ENCODE measurements at regions not wholly inside any gene's neighbourhood (a gene's known extent, or its start where the extent isn't known, plus 50 kb on each side); places are given as distances from the start of the nearest gene placed in this dataset.

- H2AFZ ChIP-seq (replicated peaks; ENCODE audit: low read length, poor library complexity), result no peak overlapping the region
- no CpG with 5 or more reads among the region's 3 CpGs for WGBS, 2 experiments (ENCODE audit: extremely low coverage in 2 of 2, insufficient read length in 1 of 2)
- no TSS peak for BruUV-seq (replicated peaks)
- no peak overlapping the region for H2AK5ac ChIP-seq (ENCODE audit: low read depth, low read length)
- no peak overlapping the region for H4K8ac ChIP-seq (ENCODE audit: low read depth in 2 of 2, low read length in 2 of 2)
- dilution Hi-C loops (cut with HindIII; ENCODE audit: low sequenced_read_pairs, unreplicated experiment) (no loop called here), in situ Hi-C loops (cut with MboI; ENCODE audit: low sequenced_read_pairs) (no loop called here), intact Hi-C loops (cut with micrococcal nuclease) (no loop called here)
- H3K18ac ChIP-seq (ENCODE audit: low read depth, low read length), result no peak overlapping the region
- H3K9me3 ChIP-seq (ENCODE audit: control insufficient read depth, insufficient read depth, low read length), result no peaks in the 10 kb centered on the region
- no peak overlapping the region for H2BK15ac ChIP-seq (ENCODE audit: low read depth, low read length)
- H3K23ac ChIP-seq (ENCODE audit: low read depth, low read length), result no peak overlapping the region
- H3K27me3 ChIP-seq (ENCODE audit: control insufficient read depth, insufficient read depth, low read length), result no peaks in the 10 kb centered on the region
- no peak overlapping the region for H3K9ac ChIP-seq (ENCODE audit: low read depth, low read length)
- ATAC-seq (ENCODE audit: low read depth) (peak; percentile 60), DNase-seq (peak; percentile 27)
- CTCF ChIA-PET, result no interaction called here
- H3K79me1 ChIP-seq (ENCODE audit: low read depth in 1 of 2, low read length in 2 of 2), result no peaks in the 10 kb centered on the region
- H3K4ac ChIP-seq (ENCODE audit: low read depth, low read length), result no peak overlapping the region
- no peaks in the 10 kb centered on the region for H3K4me1 ChIP-seq (ENCODE audit: control insufficient read depth, insufficient read depth, low read length)
- no peak overlapping the region for H3K27ac ChIP-seq (ENCODE audit: insufficient read depth, low read length)
- H2AK9ac ChIP-seq (replicated peaks; ENCODE audit: low read depth, low read length, poor library complexity), result no peak overlapping the region
- H4K5ac ChIP-seq (ENCODE audit: low read depth, low read length), result no peak overlapping the region
- no peak overlapping the region for H3K14ac ChIP-seq (replicated peaks; ENCODE audit: low read depth, low read length)
- H3K4me3 ChIP-seq (ENCODE audit: insufficient read depth, low read depth, low read length), result no peak overlapping the region
- POLR2A ChIA-PET (ENCODE audit: unreplicated experiment), result no interaction called here
- no peaks in the 10 kb centered on the region for H4K20me1 ChIP-seq (ENCODE audit: insufficient read depth, low read length)
- H4K91ac ChIP-seq (ENCODE audit: insufficient read depth, low read depth, low read length), result no peak overlapping the region
- TF ChIP-seq CTCF (conservative IDR thresholded peaks at IDR 0.05; ENCODE audit: low read depth, low read length) (no peak), RAD21 (IDR thresholded peaks at IDR 0.05; ENCODE audit: low read length) (no peak), CHD1 (IDR thresholded peaks at IDR 0.05; ENCODE audit: low read depth, low read length) (no peak), BHLHE40 (IDR thresholded peaks at IDR 0.05; ENCODE audit: low read depth, low read length) (no peak), MAFK (IDR thresholded peaks at IDR 0.05; ENCODE audit: low read depth, low read length) (no peak), CEBPB (IDR thresholded peaks at IDR 0.05; ENCODE audit: low read depth, low read length) (no peak), MXI1 (IDR thresholded peaks at IDR 0.05; ENCODE audit: borderline replicate concordance, low read depth, low read length) (no peak), FOS (IDR thresholded peaks at IDR 0.05; ENCODE audit: low read depth, low read length) (no peak), MAZ (IDR thresholded peaks at IDR 0.05; ENCODE audit: borderline replicate concordance, low read depth, low read length) (no peak), POLR2A (IDR thresholded peaks at IDR 0.05; ENCODE audit: low read depth, low read length) (no peak), RCOR1 (IDR thresholded peaks at IDR 0.05; ENCODE audit: insufficient replicate concordance, low read length) (no peak), RFX5 (IDR thresholded peaks at IDR 0.05; ENCODE audit: low read depth, low read length) (no peak), SMC3 (IDR thresholded peaks at IDR 0.05; ENCODE audit: low read depth, low read length) (no peak)
- TF ChIP-seq, protein P1, sequence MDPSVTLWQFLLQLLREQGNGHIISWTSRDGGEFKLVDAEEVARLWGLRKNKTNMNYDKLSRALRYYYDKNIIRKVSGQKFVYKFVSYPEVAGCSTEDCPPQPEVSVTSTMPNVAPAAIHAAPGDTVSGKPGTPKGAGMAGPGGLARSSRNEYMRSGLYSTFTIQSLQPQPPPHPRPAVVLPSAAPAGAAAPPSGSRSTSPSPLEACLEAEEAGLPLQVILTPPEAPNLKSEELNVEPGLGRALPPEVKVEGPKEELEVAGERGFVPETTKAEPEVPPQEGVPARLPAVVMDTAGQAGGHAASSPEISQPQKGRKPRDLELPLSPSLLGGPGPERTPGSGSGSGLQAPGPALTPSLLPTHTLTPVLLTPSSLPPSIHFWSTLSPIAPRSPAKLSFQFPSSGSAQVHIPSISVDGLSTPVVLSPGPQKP (IDR thresholded peaks at IDR 0.05; ENCODE audit: borderline replicate concordance, low read depth, low read length), result no peak
- TF ChIP-seq, protein P2, sequence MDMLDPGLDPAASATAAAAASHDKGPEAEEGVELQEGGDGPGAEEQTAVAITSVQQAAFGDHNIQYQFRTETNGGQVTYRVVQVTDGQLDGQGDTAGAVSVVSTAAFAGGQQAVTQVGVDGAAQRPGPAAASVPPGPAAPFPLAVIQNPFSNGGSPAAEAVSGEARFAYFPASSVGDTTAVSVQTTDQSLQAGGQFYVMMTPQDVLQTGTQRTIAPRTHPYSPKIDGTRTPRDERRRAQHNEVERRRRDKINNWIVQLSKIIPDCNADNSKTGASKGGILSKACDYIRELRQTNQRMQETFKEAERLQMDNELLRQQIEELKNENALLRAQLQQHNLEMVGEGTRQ (IDR thresholded peaks at IDR 0.05; ENCODE audit: low read depth, low read length), result no peak
- no peak overlapping the region for H2BK20ac ChIP-seq (ENCODE audit: low read depth, low read length)
- no peak overlapping the region for H3K4me2 ChIP-seq (ENCODE audit: low read depth, low read length)
- no peak overlapping the region for H2BK5ac ChIP-seq (ENCODE audit: low read depth, low read length, poor library complexity, severe bottlenecking)
- H3K56ac ChIP-seq (ENCODE audit: extremely low read depth, insufficient read depth, low read length), result no peak overlapping the region
- H3K9me1 ChIP-seq (ENCODE audit: insufficient read depth, low read length), result no peaks in the 10 kb centered on the region
- no peak overlapping the region for H2BK120ac ChIP-seq (ENCODE audit: low read depth, low read length)
- no peaks in the 10 kb centered on the region for H3K36me3 ChIP-seq (ENCODE audit: control insufficient read depth, insufficient read depth, low read length)
These were observed 1212.4 kb downstream of the SORCS1 start for GRCh38 chr10:105952153-105952552.
